SU-DHL-6 (cell line): ENCODE measurements at regions not wholly inside any gene's neighbourhood (a gene's known extent, or its start where the extent isn't known, plus 50 kb on each side); places are given as distances from the start of the nearest gene placed in this dataset.
A peak's percentile ranks its signal among the peaks of the same experiment; 100 is the strongest.

Experiments
- H2AFZ ChIP-seq: fragments of 200-600 bp; sonication (generic); 2 replicates; pipeline ENCODE4 v1.6.1; 2014; ENCODE audit warnings: low read depth, mild to moderate bottlenecking, moderate library complexity, mixed read lengths, antibody characterized with exemption, low read length; ENCODE audit not compliant: severe bottlenecking
- H3F3A ChIP-seq: fragments of 200-600 bp; shearing (Covaris generic); 2 replicates; pipeline ENCODE4 v1.6.0; 2016; ENCODE audit warnings: antibody characterized with exemption, mild to moderate bottlenecking; ENCODE audit not compliant: insufficient read depth
- H3K27ac ChIP-seq: fragments of 200-600 bp; sonication (generic); 2 replicates; pipeline ENCODE4 v1.5.1; 2016; ENCODE audit warnings: low read depth, mild to moderate bottlenecking, low read length, moderate library complexity, mixed read lengths
- H3K27me3 ChIP-seq: fragments of 200-600 bp; sonication (generic), shearing (Covaris generic); 2 replicates; pipeline ENCODE4 v1.6.0; 2014; ENCODE audit warnings: mild to moderate bottlenecking, low read length
- H3K36me3 ChIP-seq: fragments of 200-600 bp; sonication (generic); 2 replicates; pipeline ENCODE4 v1.6.1; 2014; ENCODE audit warnings: mild to moderate bottlenecking, low read length, mixed read lengths
- H3K4me2 ChIP-seq: fragments of 300-600, 200-600 bp; shearing (Covaris generic), sonication (generic); 2 replicates; pipeline ENCODE4 v1.6.0; 2014; ENCODE audit warnings: low read length, low read depth, mild to moderate bottlenecking; ENCODE audit not compliant: poor library complexity, severe bottlenecking
- H3K4me3 ChIP-seq: fragments of 200-600 bp; sonication (generic); 2 replicates; pipeline ENCODE4 v1.5.1; 2014; ENCODE audit warnings: antibody characterized with exemption, low read length, mild to moderate bottlenecking, mixed read lengths; ENCODE audit not compliant: insufficient read depth, poor library complexity, severe bottlenecking
- H3K79me2 ChIP-seq: fragments of 200-600 bp; sonication (generic); 2 replicates; pipeline ENCODE4 v1.6.1; 2014; ENCODE audit warnings: mild to moderate bottlenecking, low read length, moderate library complexity; ENCODE audit not compliant: insufficient read depth
- H3K9ac ChIP-seq: fragments of 200-600 bp; sonication (generic); 2 replicates; pipeline ENCODE4 v1.7.0; 2014; ENCODE audit warnings: mild to moderate bottlenecking, low read length
- H3K9me2 ChIP-seq: fragments of 200-600 bp; sonication (generic); replicated peaks from 2 replicates; pipeline ENCODE4 v1.6.1; 2014; ENCODE audit warnings: low read length; ENCODE audit not compliant: insufficient read depth
- H3K9me3 ChIP-seq: fragments of 200-600 bp; sonication (generic); 2 replicates; pipeline ENCODE4 v1.6.1; 2014; ENCODE audit warnings: low read length, mixed read lengths; ENCODE audit not compliant: insufficient read depth
- H4K20me1 ChIP-seq: fragments of 200-600 bp; sonication (generic); 2 replicates; pipeline ENCODE4 v1.6.1; 2014; ENCODE audit warnings: low read depth, mild to moderate bottlenecking, antibody characterized with exemption, low read length, moderate library complexity, mixed read lengths
- EZH2phosphoT487 ChIP-seq: fragments of 200-600 bp; sonication (generic), shearing (Covaris generic); conservative IDR thresholded peaks from 2 replicates; pipeline ENCODE4 v1.6.1; 2018; ENCODE audit warnings: mild to moderate bottlenecking, antibody characterized with exemption, low read length, moderate library complexity, mixed read lengths
- TF ChIP-seq, protein P1 (sequence below): fragments of 200-600 bp; sonication (generic); IDR thresholded peaks from one replicate; pipeline ENCODE4 v1.5.1; 2017; ENCODE audit warnings: antibody characterized with exemption, mild to moderate bottlenecking, low read length, moderate library complexity; ENCODE audit not compliant: insufficient read depth, poor library complexity, severe bottlenecking

DNA sequence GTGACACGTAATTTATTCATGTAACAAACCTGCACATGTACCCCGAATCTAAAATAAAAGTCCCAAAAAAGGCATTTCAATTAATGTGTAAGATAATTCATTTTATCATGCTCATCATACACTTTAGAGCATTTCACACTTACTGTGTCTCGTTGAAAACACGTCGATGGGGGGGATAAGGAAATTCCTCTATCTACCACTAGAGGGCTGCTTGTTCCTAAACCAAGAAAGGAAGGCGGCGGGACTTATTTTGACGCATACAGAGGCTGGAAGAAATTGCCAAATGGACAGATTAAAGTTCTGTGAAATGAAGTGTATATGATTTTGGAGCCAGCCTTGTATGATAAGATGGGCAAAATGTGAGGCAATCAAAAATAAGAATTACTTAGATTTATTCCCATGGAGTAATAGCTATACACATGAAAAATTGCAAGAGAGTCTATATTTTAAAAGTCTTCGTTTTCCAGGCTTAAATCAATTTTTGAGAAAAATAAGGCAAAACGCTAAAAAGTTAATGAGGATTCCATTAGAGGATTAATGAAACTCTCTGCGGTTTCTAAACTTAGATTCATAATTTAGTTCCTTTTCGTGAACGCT is 346.8 kb downstream of the CNTN3 start:
- H3K36me3 ChIP-seq, result no peaks in the 10 kb centered on the region
- no peaks in the 10 kb centered on the region for H3K9me3 ChIP-seq
- H3K4me3 ChIP-seq, result no peak overlapping the region
- H3K79me2 ChIP-seq, result no peaks in the 10 kb centered on the region
- no peaks in the 10 kb centered on the region for H3F3A ChIP-seq
- no peak overlapping the region for H3K9ac ChIP-seq
- H4K20me1 ChIP-seq, result no peaks in the 10 kb centered on the region
- TF ChIP-seq EZH2phosphoT487, result no peak
- TF ChIP-seq, protein P1, sequence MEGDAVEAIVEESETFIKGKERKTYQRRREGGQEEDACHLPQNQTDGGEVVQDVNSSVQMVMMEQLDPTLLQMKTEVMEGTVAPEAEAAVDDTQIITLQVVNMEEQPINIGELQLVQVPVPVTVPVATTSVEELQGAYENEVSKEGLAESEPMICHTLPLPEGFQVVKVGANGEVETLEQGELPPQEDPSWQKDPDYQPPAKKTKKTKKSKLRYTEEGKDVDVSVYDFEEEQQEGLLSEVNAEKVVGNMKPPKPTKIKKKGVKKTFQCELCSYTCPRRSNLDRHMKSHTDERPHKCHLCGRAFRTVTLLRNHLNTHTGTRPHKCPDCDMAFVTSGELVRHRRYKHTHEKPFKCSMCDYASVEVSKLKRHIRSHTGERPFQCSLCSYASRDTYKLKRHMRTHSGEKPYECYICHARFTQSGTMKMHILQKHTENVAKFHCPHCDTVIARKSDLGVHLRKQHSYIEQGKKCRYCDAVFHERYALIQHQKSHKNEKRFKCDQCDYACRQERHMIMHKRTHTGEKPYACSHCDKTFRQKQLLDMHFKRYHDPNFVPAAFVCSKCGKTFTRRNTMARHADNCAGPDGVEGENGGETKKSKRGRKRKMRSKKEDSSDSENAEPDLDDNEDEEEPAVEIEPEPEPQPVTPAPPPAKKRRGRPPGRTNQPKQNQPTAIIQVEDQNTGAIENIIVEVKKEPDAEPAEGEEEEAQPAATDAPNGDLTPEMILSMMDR, result peak; percentile 58
- H2AFZ ChIP-seq, result no peak overlapping the region
- H3K9me2 ChIP-seq, result no peaks in the 10 kb centered on the region
- no peaks in the 10 kb centered on the region for H3K27me3 ChIP-seq
- H3K4me2 ChIP-seq, result no peak overlapping the region
- H3K27ac ChIP-seq, result no peak overlapping the region

DNA sequence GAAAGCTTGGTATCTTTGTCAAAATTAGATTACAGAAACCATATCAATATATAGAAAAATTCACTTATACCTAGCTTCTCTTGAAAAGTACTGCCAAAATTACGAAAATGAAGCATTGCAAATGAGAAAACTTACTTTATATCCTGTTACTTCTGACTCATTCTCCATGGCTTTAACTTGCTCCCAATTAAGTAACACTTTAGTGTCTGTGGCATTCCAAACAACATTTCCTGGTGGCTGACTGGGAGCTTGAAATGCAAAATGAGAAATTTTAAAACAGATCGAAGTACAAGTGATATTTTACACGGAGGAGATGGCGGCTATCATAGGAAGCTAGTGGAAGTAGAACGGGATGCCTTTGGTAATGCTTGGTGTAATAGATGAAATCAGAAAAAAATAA is 347.3 kb downstream of the CNTN3 start:
- Histone ChIP-seq H3K36me3 (no peaks in the 10 kb centered on the region), H4K20me1 (no peaks in the 10 kb centered on the region), H3F3A (no peaks in the 10 kb centered on the region), H3K9ac (no peak overlapping the region), H3K4me3 (no peak overlapping the region), H3K27ac (no peak overlapping the region), H2AFZ (no peak overlapping the region), H3K9me2 (no peaks in the 10 kb centered on the region), H3K79me2 (no peaks in the 10 kb centered on the region), H3K27me3 (no peaks in the 10 kb centered on the region), H3K4me2 (no peak overlapping the region), H3K9me3 (no peaks in the 10 kb centered on the region)
- no peak for TF ChIP-seq EZH2phosphoT487
- TF ChIP-seq, protein P1, result no peak

DNA sequence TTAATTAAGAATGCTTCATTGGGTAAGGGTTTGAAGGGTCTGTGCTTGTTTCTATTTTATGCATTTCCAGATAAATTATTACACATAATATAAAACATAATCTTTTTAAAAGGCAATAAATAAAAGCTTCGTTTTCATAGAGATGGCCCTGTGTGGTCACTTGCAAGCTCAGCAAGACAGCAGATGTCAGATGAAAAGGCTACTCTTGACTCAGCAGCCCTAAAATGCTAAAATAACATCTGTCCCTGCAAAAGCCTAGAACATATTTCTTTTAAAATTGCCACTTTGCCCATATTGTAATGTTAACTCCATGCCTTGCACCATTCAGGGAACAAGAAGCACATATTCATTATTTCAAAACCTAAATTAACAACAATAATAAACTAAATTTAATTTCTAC is 349.4 kb downstream of the CNTN3 start:
- Histone ChIP-seq H3K4me3 (no peak overlapping the region), H3K4me2 (no peak overlapping the region), H3K79me2 (no peaks in the 10 kb centered on the region), H3K9me3 (no peaks in the 10 kb centered on the region), H3K27ac (no peak overlapping the region), H3K9me2 (no peaks in the 10 kb centered on the region), H3K27me3 (no peaks in the 10 kb centered on the region), H4K20me1 (no peaks in the 10 kb centered on the region), H3F3A (no peaks in the 10 kb centered on the region), H3K9ac (no peak overlapping the region), H3K36me3 (no peaks in the 10 kb centered on the region), H2AFZ (no peak overlapping the region)
- TF ChIP-seq EZH2phosphoT487, result no peak
- TF ChIP-seq, protein P1, result no peak
